NCI-H146 (cell line): ENCODE measurements at regions not wholly inside any gene's neighbourhood (a gene's known extent, or its start where the extent isn't known, plus 50 kb on each side); places are given as distances from the start of the nearest gene placed in this dataset.
"Not testable (repeated sequence)": the region's sequence is repeated elsewhere in the genome, so short reads cannot be mapped to it uniquely, and the experiment has no call there.

Source experiments
- DNase-seq: peaks from one replicate; lab custom pipeline; 2025; lab: John Stamatoyannopoulos, UW

DNA sequence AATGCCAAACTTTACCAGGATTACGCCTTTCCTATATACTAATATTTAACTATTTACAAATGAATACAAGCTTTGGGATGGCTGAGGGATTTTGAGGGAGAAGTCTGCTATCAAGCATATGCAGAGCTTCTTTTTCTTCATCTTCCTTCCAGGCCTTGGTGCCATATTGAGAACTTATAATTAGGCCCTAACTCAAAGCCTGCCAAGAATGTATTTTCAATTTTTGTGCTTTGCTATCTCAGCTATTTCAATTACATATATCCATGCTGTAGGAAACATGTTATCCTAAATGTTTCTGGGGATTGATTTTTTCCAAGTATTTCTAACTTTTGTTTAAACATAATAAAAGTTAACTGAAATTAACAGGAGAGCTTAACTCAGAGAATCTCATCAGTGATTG is 425.0 kb upstream of the GRM7 start:
- no peak for DNase-seq

DNA sequence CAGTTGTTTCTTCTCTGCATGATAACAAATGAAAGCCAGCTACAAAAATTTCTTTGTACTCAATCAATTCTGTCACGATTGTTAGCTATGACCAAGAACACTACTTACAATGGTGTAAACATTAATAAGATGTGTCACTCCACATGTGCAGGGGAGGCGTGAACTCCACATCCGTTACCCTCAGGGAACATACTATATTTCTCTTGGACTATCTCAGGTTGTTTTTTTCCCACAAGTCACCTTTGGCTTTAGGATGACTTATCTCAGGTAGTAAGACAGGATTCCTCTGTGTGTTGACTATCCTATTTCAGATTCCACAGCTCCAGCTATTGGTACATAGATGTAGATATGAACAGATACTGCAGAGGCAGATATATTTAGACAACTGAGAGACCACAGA is 423.3 kb upstream of the GRM7 start:
- DNase-seq: no peak

DNA sequence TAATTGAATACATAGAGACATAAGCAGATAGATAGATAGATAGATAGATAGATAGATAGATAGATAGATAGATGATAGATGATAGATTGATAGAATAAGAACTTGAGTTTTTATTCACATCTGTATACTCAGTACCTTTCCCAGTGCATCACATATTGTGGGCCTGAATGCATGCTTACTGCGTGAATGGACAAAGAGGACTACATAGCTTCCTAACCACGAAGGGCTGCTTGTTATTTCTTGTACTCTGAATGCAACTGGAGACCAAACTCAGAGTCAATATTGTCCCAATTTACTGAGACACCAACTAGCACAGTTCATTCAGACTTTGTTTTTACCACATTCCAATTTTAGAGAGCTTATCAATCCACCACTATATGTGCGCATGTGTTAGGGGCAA is 422.9 kb upstream of the GRM7 start:
- no peak for DNase-seq

DNA sequence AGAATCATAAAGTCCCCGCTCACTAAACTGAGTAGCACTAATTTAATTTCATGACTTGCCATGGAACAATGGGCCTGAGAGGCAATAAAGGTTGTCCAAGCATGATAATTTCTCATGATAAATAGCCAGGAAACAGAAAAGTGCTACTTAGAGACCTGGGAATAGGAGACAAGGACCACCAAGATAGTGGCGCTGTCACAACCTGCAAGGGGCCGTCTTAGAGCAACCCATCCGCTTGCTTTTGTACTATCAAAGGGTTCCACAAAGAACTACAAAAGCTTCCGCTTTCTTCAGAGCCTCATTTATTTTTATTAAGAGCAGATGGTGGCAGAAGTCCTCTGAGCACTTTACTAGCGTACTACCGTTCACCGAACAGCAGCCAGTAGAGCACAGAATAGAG is 421.7 kb upstream of the GRM7 start:
- DNase-seq: no peak

- no peak for DNase-seq
Measured at GRCh38 chr3:6439824-6440223, 421.1 kb upstream of the GRM7 start.

GRCh38 chr3:6444888-6445658 is 415.8 kb upstream of the GRM7 start:
- no peak for DNase-seq

DNA sequence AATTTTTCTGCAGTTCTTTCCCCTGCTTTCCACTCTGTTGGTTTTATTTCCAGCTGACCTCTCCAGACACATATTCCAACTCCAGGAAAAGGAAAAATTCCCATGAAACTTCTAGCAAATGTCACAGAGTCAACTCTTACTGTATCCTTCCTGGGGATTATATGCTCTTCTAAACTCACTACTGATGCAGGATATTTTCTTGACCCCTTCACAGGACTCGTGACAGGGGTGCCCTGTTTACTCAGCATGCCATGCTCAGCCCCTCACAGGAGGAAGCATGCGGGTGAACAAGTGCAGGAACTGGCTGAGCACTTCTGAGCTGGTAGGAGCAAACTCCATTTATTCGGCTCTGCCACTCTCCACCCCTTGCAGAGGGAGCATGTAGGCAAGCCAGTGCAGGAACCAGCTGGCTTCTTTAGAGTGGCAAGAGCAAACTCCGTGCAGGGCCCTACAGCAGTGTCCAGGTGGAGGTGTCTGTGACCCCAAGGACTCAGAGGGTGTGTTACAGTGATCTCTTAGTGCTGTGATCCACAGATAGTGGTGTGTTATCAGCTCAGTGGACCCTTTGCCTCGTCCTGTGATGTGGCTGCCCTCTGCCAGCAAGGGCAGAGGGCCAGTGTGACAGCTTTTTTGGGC is 413.6 kb upstream of the GRM7 start:
- DNase-seq: no peak

- no peak for DNase-seq
Measured at GRCh38 chr3:6448011-6448410, 412.9 kb upstream of the GRM7 start.

DNA sequence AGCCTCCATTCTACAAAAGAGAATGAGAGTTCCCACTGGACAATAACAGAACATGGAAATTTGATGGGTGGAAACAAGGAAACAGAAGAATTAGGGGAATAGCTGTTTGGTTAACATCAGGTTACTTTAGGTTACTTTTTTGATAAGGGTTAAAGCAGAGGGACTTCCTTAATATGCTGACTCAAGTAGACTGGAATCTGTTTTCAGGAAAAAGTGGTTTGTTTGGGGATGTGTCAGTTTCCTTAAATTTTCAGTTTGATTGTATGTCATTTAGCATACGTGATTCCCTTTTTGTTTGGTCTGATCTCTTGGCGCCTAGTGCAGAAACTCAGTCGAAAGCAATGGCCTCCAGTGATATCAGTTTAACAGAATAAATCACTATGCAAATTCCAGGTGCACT is 411.8 kb upstream of the GRM7 start:
- DNase-seq: no peak

DNA sequence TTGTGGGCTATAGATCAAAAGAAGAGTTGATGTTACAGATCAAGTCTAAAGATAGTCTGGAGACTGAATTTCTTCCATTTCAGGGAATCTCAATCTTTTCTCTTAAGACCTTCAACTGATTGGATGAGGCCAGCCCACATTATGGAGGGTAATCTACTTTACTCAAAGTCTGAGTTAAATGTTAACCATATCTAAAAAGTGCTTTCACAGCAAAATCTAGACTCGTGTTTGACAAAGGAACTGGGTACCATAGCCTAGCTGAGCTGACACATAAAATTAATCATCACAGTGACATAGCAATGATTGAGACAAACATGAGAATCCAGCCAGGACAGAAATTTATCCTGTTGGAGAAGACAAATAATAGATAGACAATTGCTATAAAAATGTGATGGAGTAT is 407.9 kb upstream of the GRM7 start:
- DNase-seq: no peak

DNA sequence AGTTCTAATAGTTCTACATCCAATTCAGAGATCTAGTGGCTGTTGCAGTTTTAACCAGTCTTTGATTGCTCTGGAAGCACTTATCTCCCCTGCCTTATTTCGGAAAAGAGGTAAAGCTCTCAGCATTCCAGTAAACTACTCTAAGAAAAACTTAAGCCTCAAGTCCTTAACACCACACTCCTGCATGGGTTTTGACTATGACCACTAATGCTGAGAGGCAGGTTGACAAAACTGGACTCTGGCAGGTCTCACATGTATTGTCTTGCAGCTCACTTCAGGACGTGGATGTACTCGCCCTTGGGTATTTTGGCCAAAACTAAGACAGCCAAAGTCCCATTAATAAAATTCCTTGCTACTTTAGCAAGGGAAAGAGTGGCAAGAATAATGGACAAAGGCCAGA is 405.9 kb upstream of the GRM7 start:
- DNase-seq: no peak

DNA sequence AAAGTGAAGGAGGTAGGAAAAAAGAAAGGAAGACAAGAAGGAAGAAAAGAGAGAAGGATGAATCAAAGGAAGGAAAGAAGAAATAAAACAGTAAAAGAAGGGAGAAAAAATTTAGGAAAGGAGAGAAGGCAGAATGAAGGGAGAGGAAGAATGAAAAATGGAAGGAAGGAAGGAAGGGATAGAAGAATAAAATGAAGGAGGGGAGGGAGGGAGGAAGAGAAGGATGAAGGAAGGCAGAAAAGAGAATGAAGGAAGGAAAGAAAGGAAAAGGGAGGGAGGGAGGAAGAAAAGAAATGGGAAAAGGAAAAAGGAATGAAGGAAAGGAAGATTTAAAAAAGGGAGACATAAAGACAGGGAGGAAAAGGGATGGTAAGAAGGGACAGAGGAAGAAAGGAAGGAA is 393.7 kb upstream of the GRM7 start:
- DNase-seq: no peak

GRCh38 chr3:6468589-6468988 is 392.3 kb upstream of the GRM7 start:
- DNase-seq: no peak

DNA sequence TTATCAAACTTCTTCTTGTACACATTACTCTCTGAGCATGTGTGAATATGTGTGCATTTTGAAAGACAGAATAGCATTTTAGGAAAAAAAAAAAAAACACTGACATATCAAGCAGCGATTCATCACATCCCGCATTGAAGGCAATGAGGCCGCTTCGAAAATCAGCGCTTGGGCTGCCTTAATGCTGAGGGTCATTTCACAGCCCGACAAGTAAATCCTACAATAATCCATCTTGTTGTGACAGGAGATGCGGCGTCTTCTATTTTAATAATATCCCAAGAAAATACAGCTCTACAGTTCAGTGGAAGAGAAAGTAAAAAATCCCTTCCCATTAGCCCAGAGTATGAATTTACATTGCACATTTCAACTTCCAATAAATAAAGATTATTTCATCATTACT is 389.2 kb upstream of the GRM7 start:
- no peak for DNase-seq

- DNase-seq: peak; percentile 57
Measured at GRCh38 chr3:6490487-6491327, 370.2 kb upstream of the GRM7 start.

- DNase-seq: no peak
Measured at GRCh38 chr3:6491768-6492167, 369.1 kb upstream of the GRM7 start.

DNA sequence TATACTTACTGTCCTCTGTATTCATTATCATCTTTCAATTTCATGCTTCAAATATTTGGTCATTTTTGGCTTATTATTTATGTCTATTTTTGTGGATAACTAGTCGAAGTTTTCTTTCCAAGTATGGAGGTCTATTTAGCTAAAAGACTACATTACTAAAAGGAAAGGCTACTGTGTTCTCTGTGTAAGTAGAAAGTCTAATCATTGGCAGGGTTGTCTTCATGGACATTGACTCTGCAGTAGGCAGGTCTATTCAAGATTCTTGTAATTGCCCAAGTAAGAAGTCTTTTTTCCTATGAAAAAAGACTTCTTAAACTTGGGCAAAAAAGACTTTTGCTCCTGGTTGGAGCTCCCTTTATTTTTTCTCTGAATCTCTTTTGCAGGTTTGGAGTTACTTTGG is 368.6 kb upstream of the GRM7 start:
- no peak for DNase-seq

- DNase-seq: not testable (repeated sequence)
Measured at GRCh38 chr3:6498944-6499343, 362.0 kb upstream of the GRM7 start.

GRCh38 chr3:6504347-6504746 is 356.6 kb upstream of the GRM7 start:
- DNase-seq: no peak

GRCh38 chr3:6504834-6505233 is 356.1 kb upstream of the GRM7 start:
- DNase-seq: no peak

GRCh38 chr3:6508410-6508759 is 352.5 kb upstream of the GRM7 start:
- no peak for DNase-seq

DNA sequence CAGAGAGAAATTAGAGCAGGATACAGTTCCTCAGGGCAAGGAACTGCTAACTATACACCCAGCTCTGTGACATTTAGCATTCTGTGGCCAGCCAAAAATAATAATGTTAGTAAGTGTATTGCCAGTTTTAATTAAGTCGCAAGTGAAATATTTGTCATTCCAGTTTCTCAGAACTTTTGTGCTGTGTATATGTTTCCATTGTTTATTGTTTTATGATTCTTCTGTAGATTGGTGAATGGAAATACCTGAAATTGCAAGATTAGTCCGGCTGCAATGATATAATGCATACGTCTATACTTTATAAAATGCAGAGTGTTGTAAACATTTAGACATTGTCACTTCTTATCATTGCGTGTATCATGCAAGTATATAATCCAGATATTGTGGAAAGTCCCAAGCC is 351.3 kb upstream of the GRM7 start:
- DNase-seq: no peak

- no peak for DNase-seq
Measured at GRCh38 chr3:6510713-6511112, 350.2 kb upstream of the GRM7 start.
